Stomach (tissue), 8 donors: ENCODE measurements at regions not wholly inside any gene's neighbourhood (a gene's known extent, or its start where the extent isn't known, plus 50 kb on each side); places are given as distances from the start of the nearest gene placed in this dataset.

Experiments used
- DNase-seq, 2 donors: peaks; one replicate each; pipeline versions ENCODE4 v3.0.0 to v3.0.0-alpha.2; 2013 to 2019
- H3K27ac ChIP-seq, 5 donors: fragments of 200-600 bp in 4 of 5; sonication (generic) in 4 of 5; one replicate each; pipeline ENCODE4 v1.5.1; 2013 to 2019; ENCODE audit warnings: mild to moderate bottlenecking in 1 of 5, moderate library complexity in 1 of 5
- H3K27me3 ChIP-seq, 3 donors: fragments of 200-600 bp; sonication (generic); one replicate each; pipeline ENCODE4 v1.5.1; 2017 to 2019; ENCODE audit warnings: mixed run types in 1 of 3
- H3K36me3 ChIP-seq, 4 donors: fragments of 200-600 bp; sonication (generic); 1 replicate in 3 of 4; 2 replicates in 1 of 4; pipeline ENCODE4 v1.5.1; 2016 to 2019
- H3K4me1 ChIP-seq, 4 donors: fragments of 200-600 bp; sonication (generic); one replicate each; pipeline ENCODE4 v1.5.1; 2016 to 2019
- H3K4me3 ChIP-seq, 4 donors: fragments of 200-600 bp; sonication (generic) in 3 of 4; one replicate each; pipeline ENCODE4 v1.5.1; 2016 to 2019; ENCODE audit warnings: mild to moderate bottlenecking in 1 of 4
- H3K9me3 ChIP-seq, 4 donors: fragments of 200-600 bp; sonication (generic); one replicate each; pipeline ENCODE4 v1.5.1; 2016 to 2019
- CTCF ChIP-seq, 7 experiments: fragments of 450-650 bp in 4 of 7; fragments of 200-600 bp in 3 of 7; sonication (generic) in 3 of 7; IDR thresholded peaks; one replicate each; pipeline ENCODE4 v1.5.1; 2016 to 2019; ENCODE audit warnings: antibody characterized with exemption in 7 of 7, control low read depth in 2 of 7, mild to moderate bottlenecking in 1 of 7
- EP300 ChIP-seq: sonication (generic); formaldehyde crosslinking; IDR thresholded peaks from one replicate; pipeline ENCODE4 v1.6.1; 2017; ENCODE audit warnings: antibody characterized with exemption
- POLR2A ChIP-seq, 4 donors: fragments of 450-650 bp; IDR thresholded peaks; one replicate each; pipeline ENCODE4 v1.6.1; 2016; ENCODE audit warnings: antibody characterized with exemption in 4 of 4, control low read depth in 2 of 4, mild to moderate bottlenecking in 1 of 4, moderate library complexity in 1 of 4
- POLR2AphosphoS5 ChIP-seq, 3 donors: sonication (generic); formaldehyde crosslinking; IDR thresholded peaks; one replicate each; pipeline ENCODE4 v1.6.1; 2016; ENCODE audit warnings: antibody characterized with exemption in 3 of 3
- WGBS, 5 donors: extraction: QIAGEN DNeasy Blood & Tissue Kit in 3 of 5; methylation state at CpG; one replicate each; pipeline versions ENCODE4 v1.1.5 to v1.1.7; 2013 to 2018; 5-methylcytosine and 5-hydroxymethylcytosine counted together
- intact Hi-C: fragments of 100-400 bp; cut with DNase I; formaldehyde crosslinking; loops from one replicate; pipeline ENCODE4 v1.15.1; 2023; ENCODE audit warnings: low total_unique reads
- donor health status: healthy with polysubstance abuse.
- donor health status: Bipolar disorder and iron deficiency.
- donor health status: healthy.

- WGBS, 5 donors = 58 to 76% (median 70%) methylated on average over 1 of the region's 1 CpG
- H3K27ac ChIP-seq = no peak overlapping the region
- H3K27me3 ChIP-seq = no peaks in the 10 kb centered on the region
- no peaks in the 10 kb centered on the region for H3K4me1 ChIP-seq
- no peak for DNase-seq
- no peak for TF ChIP-seq POLR2A (IDR thresholded peaks at IDR 0.05)
- no peak for TF ChIP-seq CTCF (IDR thresholded peaks at IDR 0.05)
- TF ChIP-seq POLR2AphosphoS5 (IDR thresholded peaks at IDR 0.05) = no peak
- no peak for TF ChIP-seq EP300
- H3K36me3 ChIP-seq = no peaks in the 10 kb centered on the region
- no peak overlapping the region for H3K4me3 ChIP-seq
- intact Hi-C loops = no loop called here
- peaks cover 0 to 11% (median 0%) of the 10 kb centered on the region in 4 donors for H3K9me3 ChIP-seq
These were observed 293.0 kb upstream of the AKR1E2 start for GRCh38 chr10:4532976-4533375.

GRCh38 chr10:4532467-4532866 is 293.5 kb upstream of the AKR1E2 start:
- no peak for DNase-seq
- WGBS, 5 donors = 58 to 61% (median 59%) methylated on average over 3 of the region's 3 CpGs
- no peaks in the 10 kb centered on the region for H3K36me3 ChIP-seq
- H3K4me3 ChIP-seq = no peak overlapping the region
- H3K9me3 ChIP-seq = peaks cover 0 to 6% (median 0%) of the 10 kb centered on the region in 4 donors
- no peak overlapping the region for H3K27ac ChIP-seq
- TF ChIP-seq POLR2A (IDR thresholded peaks at IDR 0.05) (no peak), EP300 (no peak), CTCF (IDR thresholded peaks at IDR 0.05) (no peak), POLR2AphosphoS5 (IDR thresholded peaks at IDR 0.05) (no peak)
- no peaks in the 10 kb centered on the region for H3K27me3 ChIP-seq
- intact Hi-C loops = no loop called here
- H3K4me1 ChIP-seq = no peaks in the 10 kb centered on the region

- intact Hi-C loops = no loop called here
- no peak for TF ChIP-seq CTCF (IDR thresholded peaks at IDR 0.05)
- TF ChIP-seq EP300 = no peak
- TF ChIP-seq POLR2AphosphoS5 (IDR thresholded peaks at IDR 0.05) = no peak
- no peak for TF ChIP-seq POLR2A (IDR thresholded peaks at IDR 0.05)
- Histone ChIP-seq H3K27ac (no peak overlapping the region), H3K9me3 (peaks cover 0 to 1% (median 0%) of the 10 kb centered on the region in 4 donors), H3K4me3 (no peak overlapping the region), H3K4me1 (no peaks in the 10 kb centered on the region), H3K27me3 (no peaks in the 10 kb centered on the region), H3K36me3 (no peaks in the 10 kb centered on the region)
- WGBS, 5 donors = 46 to 59% (median 55%) methylated on average over 1 of the region's 1 CpG
- no peak for DNase-seq
These were observed 294.0 kb upstream of the AKR1E2 start for GRCh38 chr10:4532011-4532410.

GRCh38 chr10:4529266-4529665 is 296.7 kb upstream of the AKR1E2 start:
- Histone ChIP-seq H3K36me3 (no peaks in the 10 kb centered on the region), H3K27ac (no peak overlapping the region), H3K4me3 (no peak overlapping the region), H3K27me3 (no peaks in the 10 kb centered on the region), H3K4me1 (no peaks in the 10 kb centered on the region), H3K9me3 (no peaks in the 10 kb centered on the region)
- intact Hi-C loops = no loop called here
- DNase-seq = no peak
- TF ChIP-seq POLR2AphosphoS5 (IDR thresholded peaks at IDR 0.05) (no peak), CTCF (IDR thresholded peaks at IDR 0.05) (no peak)
